GM21528 (cell line): ENCODE measurements at regions not wholly inside any gene's neighbourhood (a gene's known extent, or its start where the extent isn't known, plus 50 kb on each side); places are given as distances from the start of the nearest gene placed in this dataset.
A peak's percentile ranks its signal among the peaks of the same experiment; 100 is the strongest.

ENCODE experiments used
- ATAC-seq: cut with Tn5 transposase; IDR thresholded peaks from one replicate; pipeline ENCODE4 v1.9.1; 2021; ENCODE audit warnings: mild to moderate bottlenecking, moderate library complexity; ENCODE audit not compliant: unreplicated experiment, low FRiP score

GRCh38 chr10:10519674-10520073 lies 498.0 kb upstream of the CELF2 start:
- no peak for ATAC-seq

- ATAC-seq = peak; percentile 88
These were observed 496.9 kb upstream of the CELF2 start for GRCh38 chr10:10520491-10521385.

GRCh38 chr10:10526846-10527245 lies 490.8 kb upstream of the CELF2 start:
- ATAC-seq = no peak

- no peak for ATAC-seq
These were observed 489.7 kb upstream of the CELF2 start for GRCh38 chr10:10527861-10528562.

- ATAC-seq = no peak
These were observed 489.1 kb upstream of the CELF2 start for GRCh38 chr10:10528563-10528910.

GRCh38 chr10:10530313-10530712 lies 487.4 kb upstream of the CELF2 start:
- ATAC-seq = no peak

GRCh38 chr10:10532236-10532635 lies 485.4 kb upstream of the CELF2 start:
- no peak for ATAC-seq

- ATAC-seq = no peak
These were observed 484.8 kb upstream of the CELF2 start for GRCh38 chr10:10532826-10533225.

- no peak for ATAC-seq
These were observed 484.2 kb upstream of the CELF2 start for GRCh38 chr10:10533437-10533836.

- no peak for ATAC-seq
These were observed 479.3 kb upstream of the CELF2 start for GRCh38 chr10:10538326-10538725.

- ATAC-seq = no peak
These were observed 477.3 kb upstream of the CELF2 start for GRCh38 chr10:10540398-10540797.

- no peak for ATAC-seq
These were observed 475.2 kb upstream of the CELF2 start for GRCh38 chr10:10542477-10542876.

GRCh38 chr10:10544890-10545289 lies 472.8 kb upstream of the CELF2 start:
- ATAC-seq = no peak

GRCh38 chr10:10545771-10546170 lies 471.9 kb upstream of the CELF2 start:
- no peak for ATAC-seq

GRCh38 chr10:10551596-10552301 lies 465.9 kb upstream of the CELF2 start:
- ATAC-seq = no peak

- no peak for ATAC-seq
These were observed 464.7 kb upstream of the CELF2 start for GRCh38 chr10:10552948-10553347.

GRCh38 chr10:10564081-10564794 lies 453.4 kb upstream of the CELF2 start:
- ATAC-seq = no peak

GRCh38 chr10:10576937-10577336 lies 440.7 kb upstream of the CELF2 start:
- ATAC-seq = no peak

GRCh38 chr10:10579709-10580108 lies 438.0 kb upstream of the CELF2 start:
- no peak for ATAC-seq

- no peak for ATAC-seq
These were observed 433.5 kb upstream of the CELF2 start for GRCh38 chr10:10584161-10584560.
